LNCAP (cell line): ENCODE measurements at regions not wholly inside any gene's neighbourhood (a gene's known extent, or its start where the extent isn't known, plus 50 kb on each side); places are given as distances from the start of the nearest gene placed in this dataset.

ENCODE experiments used
- CTCF ChIP-seq: fragments of 450-650 bp; IDR thresholded peaks from 2 replicates; pipeline ENCODE4 v1.5.1; 2017; ENCODE audit warnings: mild to moderate bottlenecking

GRCh38 chr15:46941241-46941640, 776.1 kb upstream of the SEMA6D start:
- no peak for TF ChIP-seq CTCF

DNA sequence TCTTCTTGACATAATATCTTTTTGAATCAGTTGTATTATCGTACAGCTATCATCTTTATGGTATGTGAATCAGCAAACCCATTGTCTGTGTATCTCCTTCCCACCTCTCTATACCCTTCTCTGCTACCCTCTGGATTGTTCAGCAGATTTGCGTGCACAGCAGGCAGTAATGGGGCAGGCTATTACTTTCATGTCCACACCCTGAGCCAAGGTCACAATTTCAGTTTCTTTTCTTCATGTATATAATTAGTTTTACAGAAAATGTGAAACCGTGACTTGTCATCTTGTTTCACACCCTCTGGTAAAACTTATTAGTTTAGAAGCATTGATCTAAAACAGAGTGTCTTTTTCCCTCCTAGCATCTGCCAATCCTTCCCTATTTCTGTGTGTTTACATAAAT, 770.4 kb upstream of the SEMA6D start:
- no peak for TF ChIP-seq CTCF

DNA sequence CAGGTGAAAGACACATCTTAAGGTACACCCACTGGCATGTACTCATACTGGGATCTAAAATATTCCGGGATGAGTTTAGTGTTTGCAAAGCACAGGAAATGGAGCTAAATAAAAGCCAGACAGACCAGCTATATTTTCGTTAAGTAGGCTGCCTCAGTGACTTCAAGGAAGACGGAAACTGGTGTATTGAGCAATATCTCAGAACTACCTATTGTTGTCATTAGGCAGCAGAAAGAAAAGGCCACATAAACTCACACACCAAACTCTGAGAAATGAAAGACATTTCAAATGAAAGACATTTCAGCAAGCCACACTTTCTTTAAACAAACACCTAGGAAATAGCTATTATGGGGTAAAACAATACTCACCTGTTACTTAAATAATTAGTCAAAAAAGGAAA, 761.7 kb upstream of the SEMA6D start:
- no peak for TF ChIP-seq CTCF

- TF ChIP-seq CTCF = no peak
These were observed 760.8 kb upstream of the SEMA6D start for GRCh38 chr15:46956456-46956855.

DNA sequence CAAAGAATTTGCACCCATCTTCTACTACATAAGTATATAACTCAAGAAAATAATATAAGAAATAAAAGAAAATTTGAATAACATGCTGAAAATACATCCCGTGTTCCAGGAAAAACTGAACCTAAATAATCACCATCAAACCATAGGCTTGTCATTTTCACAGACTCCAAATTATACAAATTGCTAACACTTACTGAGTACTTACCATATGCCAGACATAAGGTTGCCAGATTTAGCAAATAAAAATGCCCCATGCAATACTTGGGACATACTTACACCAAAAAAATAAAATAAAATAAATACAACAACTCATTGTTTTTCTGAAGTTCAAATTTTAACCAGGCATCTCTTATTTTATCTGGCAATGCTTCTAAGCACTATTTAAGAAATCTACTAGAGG, 760.4 kb upstream of the SEMA6D start:
- no peak for TF ChIP-seq CTCF

GRCh38 chr15:46960581-46960980, 756.7 kb upstream of the SEMA6D start:
- no peak for TF ChIP-seq CTCF

DNA sequence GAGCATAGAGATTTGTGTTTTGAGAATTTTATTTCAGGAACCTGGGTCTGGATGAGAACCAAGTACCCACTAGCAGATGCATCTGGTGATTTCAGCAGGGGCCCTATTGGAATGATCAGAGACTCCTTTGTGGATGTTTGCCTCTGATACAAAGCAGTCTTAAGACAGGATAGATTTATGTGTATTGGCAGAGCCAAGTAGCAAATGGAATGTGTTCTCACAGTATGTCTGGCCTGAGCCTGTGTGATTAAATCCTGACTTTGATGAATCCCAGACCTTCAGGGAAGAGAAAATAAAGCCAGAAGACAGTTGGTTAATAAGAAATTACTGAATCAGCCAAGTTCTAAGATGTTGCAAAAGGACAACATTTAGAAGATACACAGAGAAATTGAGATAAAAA, 755.5 kb upstream of the SEMA6D start:
- no peak for TF ChIP-seq CTCF

DNA sequence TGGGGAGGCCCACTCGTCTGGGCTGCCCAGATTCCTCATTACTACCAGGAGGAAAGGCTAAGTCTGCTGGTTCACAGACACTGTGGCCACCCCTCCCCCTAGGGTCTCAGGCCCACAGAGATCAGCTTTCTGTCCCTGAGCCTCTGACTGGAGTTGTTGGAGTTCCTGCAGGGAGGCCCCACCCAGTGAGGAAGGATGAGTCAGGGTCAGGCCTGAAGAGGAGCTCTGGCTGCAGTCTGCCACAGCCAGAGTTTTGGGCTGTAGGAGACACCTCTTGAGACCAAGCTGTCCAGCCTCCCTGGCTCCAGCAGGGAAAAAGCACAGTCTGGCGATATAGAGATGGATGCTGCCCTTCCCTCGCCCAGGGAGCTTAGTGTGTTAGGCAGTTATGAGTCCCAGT, 720.9 kb upstream of the SEMA6D start:
- no peak for TF ChIP-seq CTCF
